ENCODE measurements at regions not wholly inside any gene's neighbourhood (a gene's known extent, or its start where the extent isn't known, plus 50 kb on each side); places are given as distances from the start of the nearest gene placed in this dataset.

DNA sequence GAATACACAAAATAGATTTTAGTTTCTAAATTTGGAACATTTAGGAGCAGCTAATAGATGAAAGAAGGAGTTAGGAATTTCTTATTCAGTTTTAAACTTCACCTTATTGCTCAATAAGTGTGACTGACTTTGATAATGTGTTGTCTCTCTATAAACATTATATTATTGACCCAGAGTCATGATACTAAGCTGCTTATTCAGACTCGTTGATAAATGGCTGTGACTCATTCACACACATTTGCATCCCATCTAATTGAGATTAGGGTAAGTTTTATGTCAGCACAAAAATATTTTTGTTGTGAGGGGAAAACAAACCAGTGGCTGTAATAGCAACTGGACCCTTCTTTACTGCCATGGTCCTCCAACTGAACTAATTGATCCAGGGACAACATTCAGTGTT, 137.6 kb downstream of the GOLIM4 start:
- no peak for DNase-seq (ENCODE audit: low read depth, low spot score)
- no peak overlapping the region for H3K4me3 ChIP-seq (ENCODE audit: insufficient read length, low read depth)
- H3K27me3 ChIP-seq (ENCODE audit: insufficient read depth, insufficient read length), result no peaks in the 10 kb centered on the region
- no peak overlapping the region for H3K9ac ChIP-seq (ENCODE audit: insufficient read length, low read depth)
- H3K36me3 ChIP-seq (ENCODE audit: insufficient read depth, insufficient read length, low read length), result no peaks in the 10 kb centered on the region
- TF ChIP-seq SUZ12 (IDR thresholded peaks at IDR 0.05; ENCODE audit: extremely low read depth, insufficient read depth, insufficient read length) (no peak), YY1 (IDR thresholded peaks at IDR 0.05; ENCODE audit: insufficient read depth, insufficient read length) (no peak), ZNF274 (IDR thresholded peaks at IDR 0.05; ENCODE audit: low read depth, low read length) (no peak)
- no peaks in the 10 kb centered on the region for H3K9me3 ChIP-seq (ENCODE audit: insufficient read depth, low read length)
- no peaks in the 10 kb centered on the region for H3K4me1 ChIP-seq (ENCODE audit: insufficient read depth, insufficient read length)

DNA sequence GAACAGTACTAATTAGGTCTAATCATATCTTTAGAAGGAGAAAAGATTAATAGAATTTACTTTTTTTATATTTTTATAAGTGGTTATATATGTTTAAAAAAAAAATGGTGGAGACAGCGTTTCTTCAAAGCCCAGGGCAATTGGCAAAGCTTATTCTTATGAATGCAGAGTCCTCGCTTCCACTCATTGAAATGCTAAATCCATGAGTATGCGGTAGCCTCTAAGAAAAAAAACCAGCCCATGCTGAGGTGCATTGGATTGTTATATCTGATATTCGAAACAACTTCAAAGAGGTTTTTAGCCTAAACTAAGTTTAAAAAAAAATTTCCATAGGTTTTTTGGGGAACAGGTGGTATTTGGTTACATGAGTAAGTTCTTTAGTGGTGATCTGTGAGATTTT, 142.8 kb downstream of the GOLIM4 start:
- no peak overlapping the region for H3K4me3 ChIP-seq (ENCODE audit: insufficient read length, low read depth)
- TF ChIP-seq ZNF274 (IDR thresholded peaks at IDR 0.05; ENCODE audit: low read depth, low read length), result no peak
- H3K9ac ChIP-seq (ENCODE audit: insufficient read length, low read depth), result no peak overlapping the region
- peaks cover 4% of the 10 kb centered on the region; the same call in 1 of the 2 replicates for H3K9me3 ChIP-seq (ENCODE audit: insufficient read depth, low read length)
- no peaks in the 10 kb centered on the region for H3K27me3 ChIP-seq (ENCODE audit: insufficient read depth, insufficient read length)
- no peaks in the 10 kb centered on the region for H3K4me1 ChIP-seq (ENCODE audit: insufficient read depth, insufficient read length)
- no peaks in the 10 kb centered on the region for H3K36me3 ChIP-seq (ENCODE audit: insufficient read depth, insufficient read length, low read length)
- peak; percentile 30 for DNase-seq (ENCODE audit: low read depth, low spot score)

DNA sequence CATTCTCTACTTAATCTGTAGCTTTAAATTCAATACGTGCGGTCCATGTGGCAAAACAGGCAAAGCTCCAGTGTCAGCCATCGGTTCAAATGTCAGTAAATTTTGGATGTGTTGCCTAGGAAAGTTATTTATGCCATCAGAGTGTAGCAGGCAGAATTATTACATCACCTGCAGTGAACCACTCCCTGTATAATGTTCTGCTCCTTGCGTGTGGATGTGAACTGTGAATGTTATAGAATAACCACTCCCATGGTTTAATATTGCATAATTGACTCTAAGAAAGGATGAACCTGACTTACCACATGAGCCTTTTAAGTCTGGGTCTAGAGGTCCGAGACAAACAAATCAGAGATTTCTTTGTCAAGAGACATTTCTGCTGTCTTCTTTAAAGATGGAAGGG, 145.5 kb downstream of the GOLIM4 start:
- Histone ChIP-seq H3K9ac (ENCODE audit: insufficient read length, low read depth) (no peak overlapping the region), H3K4me3 (ENCODE audit: insufficient read length, low read depth) (no peak overlapping the region), H3K36me3 (ENCODE audit: insufficient read depth, insufficient read length, low read length) (no peaks in the 10 kb centered on the region), H3K4me1 (ENCODE audit: insufficient read depth, insufficient read length) (no peaks in the 10 kb centered on the region), H3K27me3 (ENCODE audit: insufficient read depth, insufficient read length) (no peaks in the 10 kb centered on the region), H3K9me3 (ENCODE audit: insufficient read depth, low read length) (peaks cover 4% of the 10 kb centered on the region; the same call in 1 of the 2 replicates)
- no peak for DNase-seq (ENCODE audit: low read depth, low spot score)
- no peak for TF ChIP-seq SUZ12 (IDR thresholded peaks at IDR 0.05; ENCODE audit: extremely low read depth, insufficient read depth, insufficient read length)
- TF ChIP-seq ZNF274 (IDR thresholded peaks at IDR 0.05; ENCODE audit: low read depth, low read length), result no peak
- TF ChIP-seq YY1 (IDR thresholded peaks at IDR 0.05; ENCODE audit: insufficient read depth, insufficient read length), result no peak

DNA sequence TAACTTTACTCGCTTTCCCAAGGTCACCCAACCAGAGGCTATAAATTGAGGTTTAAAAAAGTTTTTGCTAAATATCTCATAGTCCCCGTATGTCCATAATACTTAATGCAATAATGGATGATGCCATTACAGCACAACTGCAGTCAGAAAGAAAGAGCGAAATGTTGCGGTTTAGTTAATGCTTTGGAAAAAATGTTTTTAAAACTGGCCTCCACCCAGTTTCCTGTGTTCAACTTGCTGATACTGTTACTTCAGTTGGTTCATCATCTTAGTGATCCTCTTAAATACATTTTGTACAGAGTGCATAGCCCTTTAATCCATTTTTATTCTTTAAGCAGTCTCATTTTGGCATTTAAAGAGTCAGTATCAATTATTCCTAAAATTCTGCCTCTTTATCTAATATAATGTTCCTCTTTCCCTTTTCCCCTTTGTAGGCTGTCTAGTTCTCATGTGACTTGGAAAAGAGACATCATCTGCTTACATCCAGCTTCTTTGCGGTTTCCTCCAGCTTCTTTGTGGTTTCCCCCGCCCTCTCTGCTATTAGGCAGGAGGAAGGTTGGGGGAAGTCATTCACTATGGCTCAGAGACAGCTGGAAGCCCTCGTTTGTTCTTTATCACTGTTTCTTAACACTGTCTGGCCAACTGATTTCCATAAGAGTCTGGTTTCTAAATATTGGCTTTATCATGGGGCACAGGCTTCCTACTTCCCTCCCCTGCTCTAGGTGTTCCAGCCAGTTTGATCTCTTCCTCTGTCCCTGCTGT, 154.3 kb downstream of the GOLIM4 start:
- H3K4me1 ChIP-seq (ENCODE audit: insufficient read depth, insufficient read length), result no peaks in the 10 kb centered on the region

DNA sequence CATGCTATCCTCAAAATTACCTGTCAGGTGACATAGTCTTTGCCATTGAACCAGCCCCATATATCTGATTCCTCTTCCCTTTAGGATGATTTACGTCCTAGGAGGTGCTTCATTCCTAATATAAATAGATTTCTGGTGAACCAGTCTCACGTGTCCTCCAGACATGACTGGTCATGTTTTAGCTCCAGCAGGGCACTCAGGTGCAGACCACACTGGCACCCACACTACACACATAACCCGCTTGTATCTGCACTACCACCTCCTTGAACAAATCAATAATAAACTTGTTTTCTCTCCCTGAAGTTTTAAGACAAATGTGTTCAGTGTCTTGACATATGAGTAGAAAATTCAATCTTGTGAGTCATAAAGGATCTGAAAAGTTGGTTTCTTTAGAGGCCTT, 155.5 kb downstream of the GOLIM4 start:
- TF ChIP-seq YY1 (IDR thresholded peaks at IDR 0.05; ENCODE audit: insufficient read depth, insufficient read length) (no peak), SUZ12 (IDR thresholded peaks at IDR 0.05; ENCODE audit: extremely low read depth, insufficient read depth, insufficient read length) (no peak), ZNF274 (IDR thresholded peaks at IDR 0.05; ENCODE audit: low read depth, low read length) (no peak)

More for the DNA sequence above, 154.3 kb downstream of the GOLIM4 start:
- no peak overlapping the region for H3K4me3 ChIP-seq (ENCODE audit: insufficient read length, low read depth)
- no peak for DNase-seq (ENCODE audit: low read depth, low spot score)
- no peaks in the 10 kb centered on the region for H3K9me3 ChIP-seq (ENCODE audit: insufficient read depth, low read length)
- no peaks in the 10 kb centered on the region for H3K27me3 ChIP-seq (ENCODE audit: insufficient read depth, insufficient read length)
- TF ChIP-seq SUZ12 (IDR thresholded peaks at IDR 0.05; ENCODE audit: extremely low read depth, insufficient read depth, insufficient read length), result no peak
- no peak for TF ChIP-seq YY1 (IDR thresholded peaks at IDR 0.05; ENCODE audit: insufficient read depth, insufficient read length)
- no peak for TF ChIP-seq ZNF274 (IDR thresholded peaks at IDR 0.05; ENCODE audit: low read depth, low read length)
- H3K9ac ChIP-seq (ENCODE audit: insufficient read length, low read depth), result no peak overlapping the region
- H3K36me3 ChIP-seq (ENCODE audit: insufficient read depth, insufficient read length, low read length), result no peaks in the 10 kb centered on the region

DNA sequence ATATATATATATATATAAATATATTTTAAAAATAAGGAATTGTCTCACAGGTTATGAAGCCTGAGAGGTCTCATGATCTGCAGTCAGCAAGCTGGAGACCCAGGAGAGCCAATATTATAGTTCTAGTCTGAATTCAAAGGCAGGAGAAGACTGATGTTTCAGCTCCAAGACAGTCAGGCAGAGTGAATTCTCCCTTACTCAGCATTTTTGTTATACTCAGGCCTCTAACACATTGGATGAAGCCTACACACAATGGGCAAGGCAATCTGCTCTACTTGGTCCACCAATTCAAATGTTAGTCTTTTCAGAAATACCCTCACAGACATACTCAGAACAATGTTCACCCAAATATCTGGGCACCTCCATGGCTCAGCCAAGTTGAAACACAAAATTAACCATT, 157.2 kb downstream of the GOLIM4 start:
- TF ChIP-seq ZNF274 (IDR thresholded peaks at IDR 0.05; ENCODE audit: low read depth, low read length) (no peak), SUZ12 (IDR thresholded peaks at IDR 0.05; ENCODE audit: extremely low read depth, insufficient read depth, insufficient read length) (no peak), YY1 (IDR thresholded peaks at IDR 0.05; ENCODE audit: insufficient read depth, insufficient read length) (no peak)
- Histone ChIP-seq H3K4me3 (ENCODE audit: insufficient read length, low read depth) (no peak overlapping the region), H3K27me3 (ENCODE audit: insufficient read depth, insufficient read length) (no peaks in the 10 kb centered on the region), H3K9ac (ENCODE audit: insufficient read length, low read depth) (no peak overlapping the region), H3K36me3 (ENCODE audit: insufficient read depth, insufficient read length, low read length) (no peaks in the 10 kb centered on the region), H3K4me1 (ENCODE audit: insufficient read depth, insufficient read length) (no peaks in the 10 kb centered on the region), H3K9me3 (ENCODE audit: insufficient read depth, low read length) (no peaks in the 10 kb centered on the region)
- no peak for DNase-seq (ENCODE audit: low read depth, low spot score)

More for the DNA sequence above, 155.5 kb downstream of the GOLIM4 start:
- Histone ChIP-seq H3K36me3 (ENCODE audit: insufficient read depth, insufficient read length, low read length) (no peaks in the 10 kb centered on the region), H3K4me1 (ENCODE audit: insufficient read depth, insufficient read length) (no peaks in the 10 kb centered on the region), H3K27me3 (ENCODE audit: insufficient read depth, insufficient read length) (no peaks in the 10 kb centered on the region), H3K9me3 (ENCODE audit: insufficient read depth, low read length) (no peaks in the 10 kb centered on the region), H3K9ac (ENCODE audit: insufficient read length, low read depth) (no peak overlapping the region), H3K4me3 (ENCODE audit: insufficient read length, low read depth) (no peak overlapping the region)
- DNase-seq (ENCODE audit: low read depth, low spot score), result no peak

GRCh38 chr3:167936019-167936418, 159.7 kb downstream of the GOLIM4 start:
- H3K9me3 ChIP-seq (ENCODE audit: insufficient read depth, low read length), result no peaks in the 10 kb centered on the region
- no peak for DNase-seq (ENCODE audit: low read depth, low spot score)
- H3K9ac ChIP-seq (ENCODE audit: insufficient read length, low read depth), result no peak overlapping the region
- H3K4me3 ChIP-seq (ENCODE audit: insufficient read length, low read depth), result no peak overlapping the region
- no peaks in the 10 kb centered on the region for H3K4me1 ChIP-seq (ENCODE audit: insufficient read depth, insufficient read length)
- TF ChIP-seq ZNF274 (IDR thresholded peaks at IDR 0.05; ENCODE audit: low read depth, low read length) (no peak), SUZ12 (IDR thresholded peaks at IDR 0.05; ENCODE audit: extremely low read depth, insufficient read depth, insufficient read length) (no peak), YY1 (IDR thresholded peaks at IDR 0.05; ENCODE audit: insufficient read depth, insufficient read length) (no peak)
- H3K36me3 ChIP-seq (ENCODE audit: insufficient read depth, insufficient read length, low read length), result no peaks in the 10 kb centered on the region
- no peaks in the 10 kb centered on the region for H3K27me3 ChIP-seq (ENCODE audit: insufficient read depth, insufficient read length)

Data from NT2/D1 (cell line).